H1 (cell line): ENCODE measurements at regions not wholly inside any gene's neighbourhood (a gene's known extent, or its start where the extent isn't known, plus 50 kb on each side); places are given as distances from the start of the nearest gene placed in this dataset.

Experiments
- CTCF ChIA-PET: fragments of 300-600 bp; sonication (Branson Sonifier 250); formaldehyde crosslinking; loops from one replicate; lab custom pipeline; 2021; ENCODE audit not compliant: partially characterized antibody; lab: Charles Lee
- POLR2A ChIA-PET: fragments of 300-600 bp; sonication (Branson Sonifier 250); formaldehyde crosslinking; loops from one replicate; lab custom pipeline; 2021; ENCODE audit warnings: inconsistent platforms; ENCODE audit not compliant: partially characterized antibody; lab: Charles Lee
- DNase-seq, 2 experiments: peaks; one replicate each; pipeline versions ENCODE4 v3.0.0 to v3.0.0-alpha.2; 2010 to 2022; ENCODE audit warnings: low spot score in 2 of 2, low read depth in 1 of 2, mixed read lengths in 1 of 2
- FAIRE-seq: peaks from 2 replicates; lab custom pipeline; 2011; peaks lifted over from hg19 to GRCh38; lab: Jason Lieb, UNC
- H2AFZ ChIP-seq: 2 replicates; pipeline ENCODE4 v1.8.1; 2012; ENCODE audit warnings: low read length, inconsistent platforms
- H2AK5ac ChIP-seq: 2 replicates; pipeline ENCODE4 v1.6.1; 2013; ENCODE audit warnings: low read depth, low read length
- H2BK120ac ChIP-seq: replicated peaks from 2 replicates; pipeline ENCODE3; 2013; ENCODE audit warnings: low read depth, low read length, inconsistent platforms
- H2BK12ac ChIP-seq: 2 replicates; pipeline ENCODE4 v1.6.1; 2013; ENCODE audit warnings: low read depth, low read length
- H2BK15ac ChIP-seq: 2 replicates; pipeline ENCODE4 v1.6.1; 2013; ENCODE audit warnings: low read length
- H2BK20ac ChIP-seq: 2 replicates; pipeline ENCODE4 v1.6.1; 2013; ENCODE audit warnings: low read length
- H2BK5ac ChIP-seq: 2 replicates; pipeline ENCODE4 v1.6.1; 2013; ENCODE audit warnings: low read depth, low read length
- H3K14ac ChIP-seq: 2 replicates; pipeline ENCODE4 v1.6.1; 2013; ENCODE audit warnings: inconsistent platforms; ENCODE audit not compliant: insufficient read length
- H3K18ac ChIP-seq: 2 replicates; pipeline ENCODE4 v1.6.1; 2013; ENCODE audit warnings: low read length; ENCODE audit errors: extremely low read depth
- H3K23ac ChIP-seq: 2 replicates; pipeline ENCODE4 v1.6.1; 2013; ENCODE audit warnings: inconsistent platforms; ENCODE audit not compliant: insufficient read length
- H3K23me2 ChIP-seq: 2 replicates; pipeline ENCODE4 v1.6.1; 2013; ENCODE audit warnings: low read depth, low read length
- H3K27ac ChIP-seq: 2 replicates; pipeline ENCODE4 v1.6.1; 2011; ENCODE audit warnings: low read depth, low read length, inconsistent platforms
- H3K27me3 ChIP-seq, 4 experiments: replicated peaks in 1 of 4; 1 replicate in 1 of 4; 2 replicates in 3 of 4; pipeline versions ENCODE4 v1.6.1 to v1.8.1; 2011 to 2013; ENCODE audit warnings: low read length in 3 of 4, mild to moderate bottlenecking in 3 of 4, inconsistent platforms in 2 of 4, mixed read lengths in 2 of 4, moderate library complexity in 1 of 4; ENCODE audit not compliant: control insufficient read depth in 3 of 4, insufficient read depth in 3 of 4; ENCODE audit errors: extremely low read depth in 1 of 4
- H3K36me3 ChIP-seq, 4 experiments: 2 replicates each; pipeline versions ENCODE4 v1.6.1 to v1.8.1; 2011 to 2013; ENCODE audit warnings: mild to moderate bottlenecking in 4 of 4, low read length in 3 of 4, moderate library complexity in 2 of 4, control low read depth in 1 of 4, inconsistent platforms in 1 of 4; ENCODE audit not compliant: insufficient read depth in 4 of 4, control insufficient read depth in 2 of 4
- H3K4ac ChIP-seq: replicated peaks from 2 replicates; pipeline ENCODE3; 2013; ENCODE audit warnings: low read length, low read depth, mixed read lengths, inconsistent platforms; ENCODE audit not compliant: insufficient read length
- H3K4me1 ChIP-seq, 4 experiments: replicated peaks in 1 of 4; 1 replicate in 1 of 4; 2 replicates in 3 of 4; pipeline versions ENCODE4 v1.6.1 to v1.8.1; 2011 to 2013; ENCODE audit warnings: low read length in 3 of 4, inconsistent platforms in 2 of 4, mixed read lengths in 1 of 4; ENCODE audit not compliant: insufficient read depth in 4 of 4, control insufficient read depth in 3 of 4
- H3K4me2 ChIP-seq, 2 experiments: 2 replicates each; pipeline versions ENCODE4 v1.6.1 to v1.8.1; 2011 to 2013; ENCODE audit warnings: low read depth in 2 of 2, low read length in 2 of 2, control low read depth in 1 of 2, inconsistent platforms in 1 of 2, mild to moderate bottlenecking in 1 of 2; ENCODE audit not compliant: insufficient read depth in 1 of 2
- H3K4me3 ChIP-seq, 4 experiments: fragments of 200-600, 300-600 bp in 1 of 4; sonication (generic), shearing (Covaris generic), sonication (Bioruptor Twin) in 1 of 4; 2 replicates each; pipeline versions ENCODE4 v1.5.1 to v1.8.1; 2011 to 2016; ENCODE audit warnings: low read length in 4 of 4, low read depth in 3 of 4, control low read depth in 2 of 4, inconsistent platforms in 2 of 4, mild to moderate bottlenecking in 2 of 4, mixed read lengths in 1 of 4, moderate library complexity in 1 of 4; ENCODE audit not compliant: insufficient read depth in 2 of 4; ENCODE audit errors: extremely low read depth in 1 of 4
- H3K56ac ChIP-seq: replicated peaks from 2 replicates; pipeline ENCODE3; 2013; ENCODE audit warnings: low read depth, mild to moderate bottlenecking, mixed read lengths, low read length, inconsistent platforms; ENCODE audit not compliant: insufficient read length
- H3K79me1 ChIP-seq: 2 replicates; pipeline ENCODE4 v1.6.1; 2013; ENCODE audit warnings: low read depth, low read length, control low read depth
- H3K79me2 ChIP-seq, 2 experiments: 2 replicates each; pipeline versions ENCODE4 v1.6.1 to v1.8.1; 2012 to 2013; ENCODE audit warnings: low read length in 2 of 2, mild to moderate bottlenecking in 2 of 2, inconsistent platforms in 1 of 2; ENCODE audit not compliant: insufficient read depth in 2 of 2, control insufficient read depth in 1 of 2
- H3K9ac ChIP-seq, 4 experiments: replicated peaks in 1 of 4; 1 replicate in 1 of 4; 2 replicates in 3 of 4; pipeline versions ENCODE4 v1.6.1 to v1.8.1; 2011 to 2013; ENCODE audit warnings: low read depth in 3 of 4, low read length in 3 of 4, control low read depth in 2 of 4, mild to moderate bottlenecking in 2 of 4, moderate library complexity in 2 of 4, inconsistent platforms in 1 of 4; ENCODE audit errors: extremely low read depth in 1 of 4
- H3K9me3 ChIP-seq, 2 experiments: 2 replicates each; pipeline versions ENCODE4 v1.6.1 to v1.8.1; 2012 to 2013; ENCODE audit warnings: mild to moderate bottlenecking in 2 of 2, moderate library complexity in 2 of 2, control low read depth in 1 of 2, inconsistent platforms in 1 of 2, low read depth in 1 of 2, low read length in 1 of 2, mixed read lengths in 1 of 2; ENCODE audit not compliant: insufficient read depth in 2 of 2
- H4K20me1 ChIP-seq, 2 experiments: replicated peaks in 1 of 2; 2 replicates each; pipeline versions ENCODE3 to v1.8.1; 2011 to 2013; ENCODE audit warnings: inconsistent platforms in 2 of 2, low read length in 2 of 2, mild to moderate bottlenecking in 1 of 2; ENCODE audit not compliant: insufficient read depth in 2 of 2, control insufficient read depth in 1 of 2
- H4K5ac ChIP-seq: 2 replicates; pipeline ENCODE4 v1.6.1; 2013; ENCODE audit warnings: low read length, low read depth, mixed read lengths, inconsistent platforms; ENCODE audit not compliant: insufficient read length
- H4K8ac ChIP-seq: 2 replicates; pipeline ENCODE4 v1.8.0; 2013; ENCODE audit warnings: mild to moderate bottlenecking, moderate library complexity, low read length, inconsistent platforms; ENCODE audit not compliant: insufficient read depth; ENCODE audit errors: extremely low read depth
- H4K91ac ChIP-seq: replicated peaks from 2 replicates; pipeline ENCODE3; 2013; ENCODE audit warnings: low read length, mixed read lengths, inconsistent platforms; ENCODE audit not compliant: insufficient read length
- BRCA1 ChIP-seq: IDR thresholded peaks from 2 replicates; pipeline ENCODE4 v1.6.1; 2012; ENCODE audit warnings: low read depth, low read length, improper control_type of control experiment
- CEBPB ChIP-seq: IDR thresholded peaks from 2 replicates; pipeline ENCODE4 v1.6.1; 2012; ENCODE audit warnings: low read depth, low read length
- CTBP2 ChIP-seq: IDR thresholded peaks from 2 replicates; pipeline ENCODE4 v1.7.0; 2011; ENCODE audit warnings: borderline replicate concordance, mild to moderate bottlenecking, moderate library complexity, mixed read lengths, low read length; ENCODE audit not compliant: insufficient read depth, insufficient read length
- EP300 ChIP-seq, 2 experiments: IDR thresholded peaks; 1 replicate in 1 of 2; 2 replicates in 1 of 2; pipeline ENCODE4 v1.6.1; 2011 to 2012; ENCODE audit warnings: low read depth in 2 of 2, low read length in 2 of 2, mild to moderate bottlenecking in 2 of 2, borderline replicate concordance in 1 of 2, inconsistent platforms in 1 of 2, moderate library complexity in 1 of 2
- GTF2F1 ChIP-seq: IDR thresholded peaks from 2 replicates; pipeline ENCODE4 v1.6.1; 2012; ENCODE audit warnings: low read depth, low read length, improper control_type of control experiment, borderline replicate concordance
- JUND ChIP-seq: IDR thresholded peaks from 2 replicates; pipeline ENCODE4 v1.6.1; 2011; ENCODE audit warnings: mild to moderate bottlenecking, improper control_type of control experiment, low read length
- KDM5A ChIP-seq: fragments of 200-600 bp; IDR thresholded peaks from 2 replicates; pipeline ENCODE4 v1.7.1; 2012; ENCODE audit warnings: mild to moderate bottlenecking, low read length, inconsistent platforms, mixed read lengths
- MAFK ChIP-seq: IDR thresholded peaks from 2 replicates; pipeline ENCODE4 v1.6.1; 2012; ENCODE audit warnings: low read depth, mild to moderate bottlenecking, improper control_type of control experiment, low read length
- PHF8 ChIP-seq: fragments of 200-600 bp; sonication (generic); conservative IDR thresholded peaks from 2 replicates; pipeline ENCODE4 v1.7.1; 2012; ENCODE audit warnings: low read depth, mild to moderate bottlenecking, inconsistent platforms, low read length, moderate library complexity
- RXRA ChIP-seq: IDR thresholded peaks from 2 replicates; pipeline ENCODE4 v1.6.1; 2011; ENCODE audit warnings: low read depth, mild to moderate bottlenecking, low read length, moderate library complexity; ENCODE audit not compliant: insufficient read depth
- SAP30 ChIP-seq: fragments of 300-600 bp; sonication (generic); IDR thresholded peaks from 2 replicates; pipeline ENCODE4 v1.7.1; 2012; ENCODE audit warnings: low read length, moderate library complexity, mild to moderate bottlenecking, inconsistent platforms; ENCODE audit not compliant: insufficient read depth, insufficient replicate concordance
- SP1 ChIP-seq: IDR thresholded peaks from 2 replicates; pipeline ENCODE4 v1.6.1; 2011; ENCODE audit warnings: low read depth, low read length
- SP2 ChIP-seq: IDR thresholded peaks from 2 replicates; pipeline ENCODE4 v1.6.1; 2012; ENCODE audit warnings: mild to moderate bottlenecking, low read length, inconsistent platforms
- SRF ChIP-seq: IDR thresholded peaks from 2 replicates; pipeline ENCODE4 v1.6.1; 2011; ENCODE audit warnings: mild to moderate bottlenecking, low read depth, low read length, moderate library complexity
- TAF1 ChIP-seq: IDR thresholded peaks from 2 replicates; pipeline ENCODE4 v1.6.1; 2011; ENCODE audit warnings: mild to moderate bottlenecking, low read depth, low read length

DNA sequence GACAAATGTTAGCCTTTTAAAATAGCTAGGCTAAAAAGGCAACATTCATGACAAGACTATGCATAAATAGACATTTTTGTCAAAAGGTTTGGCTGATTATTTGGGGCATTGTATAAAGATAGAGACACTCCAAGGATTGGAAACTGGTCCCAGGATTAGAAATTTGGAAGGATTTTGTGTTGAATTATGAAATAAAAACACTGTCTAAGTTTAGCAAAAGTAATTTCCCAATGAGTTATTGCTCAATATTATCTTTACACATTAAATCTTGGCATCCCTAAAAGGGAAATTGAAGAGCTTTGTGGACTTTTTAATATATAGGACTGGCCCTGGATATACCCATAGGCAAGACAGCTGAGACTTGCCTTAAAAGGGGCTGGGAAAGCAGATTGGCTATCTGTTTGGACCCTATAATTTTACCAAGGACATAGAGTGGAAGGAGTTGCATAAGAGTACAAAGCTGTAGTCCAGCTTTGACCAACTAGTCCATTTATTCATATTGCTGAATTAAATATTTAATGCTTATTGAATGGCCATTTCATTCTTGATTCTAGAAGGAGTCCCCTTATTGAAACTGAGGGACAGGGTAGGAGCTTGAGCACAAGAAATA lies 382.7 kb downstream of the METTL15 start:
- Histone ChIP-seq H3K79me1 (no peaks in the 10 kb centered on the region), H3K4me3 (no peak overlapping the region), H4K8ac (no peak overlapping the region), H3K79me2 (no peaks in the 10 kb centered on the region), H3K9me3 (peaks cover 0 to 4% of the 10 kb centered on the region in 2 experiments; a peak in 2 of 4 replicates), H2BK15ac (no peak overlapping the region), H3K9ac (no peak overlapping the region), H2BK12ac (no peak overlapping the region), H3K27ac (no peak overlapping the region), H3K56ac (no peak overlapping the region), H2BK5ac (no peak overlapping the region), H3K14ac (no peak overlapping the region), H3K27me3 (no peaks in the 10 kb centered on the region), H2BK120ac (no peak overlapping the region), H4K20me1 (no peaks in the 10 kb centered on the region), H2BK20ac (no peak overlapping the region), H4K91ac (no peak overlapping the region), H2AFZ (no peak overlapping the region), H4K5ac (no peak overlapping the region), H3K36me3 (no peaks in the 10 kb centered on the region; a peak in 1 of 8 replicates), H3K4me1 (no peaks in the 10 kb centered on the region), H3K18ac (no peak overlapping the region), H3K4ac (no peak overlapping the region), H2AK5ac (no peak overlapping the region), H3K23ac (no peak overlapping the region), H3K23me2 (no peaks in the 10 kb centered on the region), H3K4me2 (no peak overlapping the region)
- ChIA-PET POLR2A (no interaction called here), CTCF (interaction anchor here (1.1 kb wide), 1 partner anchor 839 kb away, joined by 3 read pairs; no protein-coding TSS in a partner anchor)
- FAIRE-seq (no peak), DNase-seq (no peak)
- TF ChIP-seq PHF8 (no peak), SRF (no peak), RXRA (no peak), SP2 (no peak), TAF1 (no peak), BRCA1 (no peak), MAFK (no peak), CEBPB (no peak), SP1 (no peak), GTF2F1 (no peak), CTBP2 (no peak), JUND (no peak), SAP30 (no peak), EP300 (IDR thresholded peaks at IDR 0.05; ENCODE audit: borderline replicate concordance in 1 of 2, low read depth in 2 of 2, low read length in 2 of 2) (no peak), KDM5A (no peak)
